ENCODE measurements at regions not wholly inside any gene's neighbourhood (a gene's known extent, or its start where the extent isn't known, plus 50 kb on each side); places are given as distances from the start of the nearest gene placed in this dataset.

DNA sequence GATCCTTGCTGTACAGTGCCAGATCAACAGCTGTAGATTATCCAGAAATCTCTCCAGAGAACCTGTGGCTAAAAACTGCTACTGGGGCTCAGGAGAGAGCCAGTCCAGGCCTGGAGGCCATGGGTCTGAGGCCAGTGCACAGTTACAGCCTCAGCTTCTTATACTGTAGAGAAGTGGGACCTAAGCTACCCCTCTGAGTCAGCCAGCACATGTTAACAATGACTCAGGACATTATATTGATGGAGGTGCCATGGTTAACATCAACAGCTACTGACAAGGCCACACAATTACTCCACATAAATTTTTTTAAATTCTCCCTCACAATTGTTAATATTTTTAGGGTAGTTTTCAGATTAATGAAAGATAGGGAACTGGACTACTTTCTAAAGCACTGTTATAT lies 138.5 kb downstream of the RBM26 start:
- ATAC-seq = no peak
- DNase-seq = no peak

DNA sequence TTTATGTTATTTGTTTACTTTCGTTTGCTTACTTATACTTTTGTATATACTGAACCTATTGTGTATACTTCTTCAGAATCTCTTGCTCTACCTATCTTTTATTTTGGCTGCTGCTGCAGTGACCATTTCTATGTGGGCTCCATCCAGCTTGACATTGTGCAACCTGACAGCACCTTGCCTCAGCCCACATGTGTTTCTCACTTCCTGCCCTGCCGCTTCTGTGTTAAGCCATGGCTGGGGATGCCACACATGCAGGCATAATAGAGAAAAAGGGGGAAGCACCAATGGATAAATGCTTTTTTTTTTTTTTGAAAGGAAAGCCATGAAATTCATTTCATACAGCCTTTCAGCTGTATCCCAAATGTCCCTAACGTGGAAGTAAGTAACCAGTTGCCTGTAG lies 147.6 kb downstream of the RBM26 start:
- ATAC-seq (no peak), DNase-seq (no peak)

DNA sequence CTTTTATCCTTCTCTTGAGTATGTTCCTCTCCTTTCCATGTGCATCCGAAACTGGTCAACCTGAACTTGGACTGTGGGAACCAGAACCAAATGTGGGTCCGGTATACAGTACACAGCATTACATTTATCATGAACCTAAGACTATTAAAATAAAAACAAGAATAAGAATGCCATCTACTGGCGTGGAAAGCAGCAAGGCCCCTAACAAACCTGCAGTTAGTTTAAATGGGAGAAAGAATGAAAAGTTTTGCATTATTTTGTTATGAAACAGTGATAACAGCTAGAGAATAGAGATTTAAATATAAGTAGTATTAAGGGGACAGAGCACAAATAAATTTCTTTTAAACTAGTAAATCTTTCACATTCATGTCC lies 159.5 kb downstream of the RBM26 start:
- ATAC-seq (no peak), DNase-seq (no peak)

DNA sequence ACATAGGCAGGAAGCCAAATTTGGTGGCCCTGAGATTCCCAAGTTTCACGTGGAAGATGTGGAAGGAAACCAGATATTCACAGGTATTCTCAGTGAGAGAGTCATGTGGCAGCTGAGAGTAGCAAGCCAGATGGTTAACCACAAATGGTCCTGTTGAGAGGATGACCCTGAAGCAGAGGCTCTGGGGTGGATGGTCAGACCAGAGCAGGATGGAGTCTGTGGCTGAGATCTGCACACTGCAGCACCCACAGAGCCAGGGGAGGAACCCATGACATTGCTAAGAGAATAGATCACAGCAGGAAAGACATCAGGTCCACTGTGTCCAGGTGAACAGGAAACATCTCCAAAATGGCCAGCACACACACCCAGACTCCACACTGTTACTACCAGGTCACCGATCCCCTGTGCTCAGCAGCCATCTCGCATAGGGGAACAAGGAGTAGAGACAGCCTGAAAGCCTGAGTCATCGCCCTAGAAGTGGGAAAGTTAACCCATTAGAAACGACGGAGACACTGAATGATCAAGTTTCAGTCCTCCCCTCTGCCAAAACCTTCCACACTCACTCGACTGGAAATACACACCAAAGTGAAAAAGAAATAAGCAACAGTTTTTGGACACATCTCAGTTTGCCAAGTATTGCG lies 160.0 kb downstream of the RBM26 start:
- DNase-seq (no peak), ATAC-seq (no peak)

DNA sequence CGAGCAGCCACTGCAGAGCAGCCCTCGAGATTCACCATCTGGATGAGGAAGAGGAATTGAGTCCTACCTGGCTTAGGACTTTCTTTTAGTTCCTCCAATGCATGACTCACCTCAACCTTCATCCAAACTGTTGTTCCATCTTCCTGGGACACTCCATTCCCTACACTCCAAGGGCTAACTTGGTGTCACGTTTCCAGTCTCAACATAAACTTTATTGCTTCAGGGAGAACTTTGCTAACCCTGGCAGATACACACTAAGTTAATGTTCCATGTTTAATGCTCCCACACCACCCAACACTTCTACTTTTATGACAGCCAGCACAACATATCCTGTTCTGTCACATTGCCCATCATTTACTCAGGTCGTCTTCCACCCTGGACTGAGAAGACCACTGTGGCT lies 164.4 kb downstream of the RBM26 start:
- DNase-seq = no peak
- ATAC-seq = no peak

DNA sequence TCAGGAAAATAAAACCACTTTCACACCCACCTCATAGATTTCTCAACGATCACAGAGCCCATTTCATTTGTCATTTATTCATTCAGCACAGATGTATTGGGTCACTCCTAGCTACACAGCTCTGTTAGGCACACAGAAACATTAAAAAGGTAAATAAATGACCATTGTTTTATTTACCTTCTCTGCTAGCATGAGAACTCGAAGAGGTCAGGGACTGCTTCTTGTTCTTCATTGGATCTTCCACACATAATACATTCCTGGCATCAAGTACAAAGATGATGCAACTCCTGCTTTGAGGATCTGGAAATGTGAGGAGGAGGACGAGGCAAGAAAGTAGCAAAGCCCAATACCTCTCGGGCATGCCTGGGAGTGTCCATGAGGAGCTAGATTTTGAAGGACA lies 168.1 kb downstream of the RBM26 start:
- no peak for ATAC-seq
- DNase-seq = no peak

DNA sequence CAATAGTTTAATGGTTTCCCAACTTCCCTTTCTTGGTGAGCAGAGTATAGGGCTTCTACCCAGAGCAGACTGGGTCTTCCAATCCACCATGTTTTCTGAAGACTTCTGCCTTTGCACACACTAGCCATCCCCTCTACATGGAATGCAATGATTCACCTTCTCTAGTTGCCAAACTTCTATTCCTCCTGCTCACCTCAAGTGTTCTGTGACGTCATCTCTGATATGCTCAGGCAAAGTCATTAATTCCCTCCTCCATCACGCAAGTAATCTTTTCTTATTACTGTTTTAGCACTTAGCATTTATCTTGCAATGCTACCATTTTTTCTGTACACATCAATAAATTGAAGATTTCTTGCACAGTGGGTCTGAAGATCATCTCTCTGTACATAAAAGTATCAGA lies 174.2 kb downstream of the RBM26 start:
- no peak for DNase-seq
- ATAC-seq = no peak

DNA sequence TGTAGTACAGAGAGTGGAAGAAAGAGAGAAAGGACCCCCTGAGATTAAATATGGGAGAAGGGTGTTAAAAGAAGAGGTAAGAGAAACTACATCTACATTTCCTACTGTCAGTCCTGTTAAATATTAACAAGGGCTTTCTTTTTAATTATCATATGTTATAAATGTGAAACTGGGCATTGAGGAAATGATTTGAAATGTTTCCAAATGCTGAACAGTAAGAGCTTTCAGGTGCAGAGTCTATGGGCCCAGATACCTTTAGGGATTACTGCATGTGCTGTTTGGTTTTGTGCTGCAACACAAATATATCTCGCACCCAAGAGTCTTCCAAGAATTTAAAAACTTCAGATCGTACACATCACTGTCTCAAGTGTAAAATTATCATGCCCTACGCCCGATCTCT lies 176.3 kb downstream of the RBM26 start:
- no peak for DNase-seq
- ATAC-seq = no peak

DNA sequence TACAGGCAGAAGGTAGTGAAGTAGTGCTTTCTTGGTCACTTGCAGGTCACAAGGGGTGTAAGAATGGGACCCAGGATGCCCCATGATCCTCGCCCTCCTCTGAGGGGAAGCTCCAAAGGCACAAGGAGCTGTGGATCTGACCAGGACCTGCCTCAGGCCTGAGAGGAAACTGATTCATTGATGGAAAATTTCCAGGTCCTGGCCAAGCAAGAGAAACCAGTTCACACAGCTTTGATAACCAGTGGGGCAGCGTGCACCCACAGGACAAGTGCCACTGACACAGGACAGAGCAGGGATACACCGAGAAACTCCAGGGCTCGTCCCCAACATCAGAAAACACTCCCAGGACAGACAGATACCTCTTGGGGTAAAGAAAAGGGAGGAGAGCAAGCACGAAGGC lies 177.1 kb downstream of the RBM26 start:
- DNase-seq (no peak), ATAC-seq (no peak)

DNA sequence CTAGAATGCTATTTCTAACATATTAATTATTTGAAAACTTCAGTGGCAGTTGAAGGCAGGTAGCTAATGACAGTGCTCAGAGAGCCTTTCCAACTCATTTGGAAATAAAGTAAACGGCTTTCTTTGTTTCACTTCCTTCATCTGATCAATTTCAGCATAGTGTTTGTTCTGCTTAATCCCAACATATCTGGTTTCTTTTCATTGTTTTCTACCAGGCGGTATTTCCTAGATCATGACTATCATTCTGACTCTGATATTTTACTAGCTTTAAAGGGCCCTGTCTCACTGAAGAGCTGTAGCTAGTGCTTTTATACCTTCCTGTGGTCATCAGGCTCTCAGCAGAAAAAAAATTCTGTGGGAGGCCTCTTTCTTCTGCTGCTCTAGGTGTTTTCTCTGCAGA lies 178.6 kb downstream of the RBM26 start:
- ATAC-seq = no peak
- DNase-seq = no peak

DNA sequence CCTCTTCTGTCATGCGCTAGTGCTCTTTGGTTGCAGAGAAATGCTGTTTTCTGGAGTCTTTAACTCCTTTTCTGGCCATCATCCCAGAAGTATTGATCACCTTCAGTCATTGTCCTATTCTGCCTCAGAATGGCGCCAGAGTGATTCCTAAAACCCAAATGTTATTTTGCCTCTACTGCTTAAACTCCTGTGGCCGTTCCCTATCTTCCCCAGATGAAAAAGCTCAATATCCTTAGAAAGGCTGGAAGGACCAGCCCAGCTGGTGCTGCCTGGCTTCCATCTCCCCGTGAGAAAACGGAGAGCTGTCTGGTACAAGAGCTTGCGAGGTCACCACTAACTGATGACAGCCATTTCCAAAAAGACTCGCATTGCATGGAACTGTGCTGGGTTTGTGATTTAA lies 179.1 kb downstream of the RBM26 start:
- no peak for DNase-seq
- no peak for ATAC-seq

DNA sequence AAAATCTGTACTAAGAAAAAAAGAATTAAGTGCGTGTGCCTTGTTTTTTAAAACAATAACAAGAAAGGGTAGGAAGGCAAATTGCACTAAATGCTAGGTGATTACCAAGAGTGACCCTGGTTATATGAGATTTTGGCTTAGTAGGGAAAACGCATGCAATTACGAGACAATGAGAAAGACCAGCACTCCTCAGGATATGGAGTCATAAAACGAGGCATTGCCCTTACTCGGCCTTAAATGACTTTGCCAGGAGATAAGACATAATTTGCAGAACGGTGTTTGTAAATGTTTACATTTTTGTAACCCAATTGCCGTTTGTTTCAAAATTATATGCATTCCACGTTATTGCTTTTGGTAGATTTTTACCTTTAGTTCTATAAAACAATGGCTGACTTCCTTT lies 179.8 kb downstream of the RBM26 start:
- DNase-seq (no peak), ATAC-seq (no peak)

DNA sequence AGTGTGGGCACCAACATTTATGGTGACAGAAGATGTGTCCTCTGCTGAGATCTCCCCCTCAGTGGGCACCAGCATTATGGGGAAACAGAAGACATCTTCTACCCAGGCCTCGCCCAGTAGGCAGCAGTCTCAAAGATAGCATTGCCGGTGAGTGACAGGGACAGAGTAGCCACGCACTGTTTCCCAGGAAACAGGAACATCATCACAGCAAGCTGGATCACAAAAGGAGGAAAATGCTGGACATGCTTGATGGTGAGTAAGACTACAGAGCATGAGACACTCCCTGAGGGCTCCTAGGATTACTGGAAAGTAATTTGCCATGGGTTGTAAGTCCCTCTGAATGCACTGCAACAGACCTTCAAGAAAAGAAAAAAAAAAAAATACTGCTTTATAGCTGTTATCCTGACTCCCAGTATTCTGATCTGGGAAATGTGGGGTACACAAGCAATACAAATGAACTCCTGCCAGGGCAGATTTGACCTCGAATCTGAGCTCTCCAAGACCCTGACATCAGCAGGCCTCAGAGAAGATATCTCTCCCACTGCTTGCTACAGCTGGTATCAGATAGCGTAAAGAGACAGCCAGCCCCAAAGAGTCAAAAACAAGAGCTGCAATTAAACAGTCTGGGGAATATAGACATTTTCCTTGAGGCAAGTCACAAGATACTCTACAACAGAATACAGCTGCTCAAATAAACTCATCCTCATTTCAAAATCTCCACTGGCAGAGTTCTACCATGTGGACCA lies 180.4 kb downstream of the RBM26 start:
- no peak for DNase-seq
- no peak for ATAC-seq

DNA sequence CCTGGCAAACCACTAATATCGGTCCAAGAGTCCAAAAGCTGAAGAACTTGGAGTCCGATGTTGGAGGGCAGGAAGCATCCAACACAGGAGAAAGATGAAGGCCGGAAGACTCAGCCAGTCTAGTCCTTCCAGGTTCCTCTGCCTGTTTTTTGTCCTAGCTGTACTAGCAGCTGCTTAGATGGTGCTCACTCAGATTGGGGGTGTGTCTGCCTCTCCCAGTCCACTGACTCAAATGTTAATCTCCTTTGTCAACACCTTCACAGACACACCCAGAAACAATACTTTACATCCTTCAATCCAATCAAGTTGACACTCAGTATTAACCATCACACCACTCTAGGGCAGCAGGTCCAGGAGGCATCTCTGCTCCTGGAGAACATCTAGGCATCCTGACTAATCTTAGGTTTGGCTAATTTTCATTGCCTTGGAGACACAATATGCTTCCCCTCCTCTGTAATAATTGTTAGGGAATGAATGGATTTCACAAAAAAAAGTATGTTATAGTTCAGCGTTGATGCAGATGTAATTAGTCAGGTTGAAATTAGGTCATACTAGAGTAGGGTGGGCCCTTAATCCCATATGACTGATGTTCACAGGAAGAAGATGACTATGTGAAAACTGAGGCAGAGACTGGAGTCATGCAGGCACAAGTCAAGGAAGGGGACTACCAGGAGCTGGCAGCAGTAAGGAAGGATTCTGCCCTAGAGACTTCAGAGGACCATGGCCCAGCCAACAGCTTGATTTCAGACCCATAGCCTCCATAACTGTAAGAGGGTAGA lies 183.4 kb downstream of the RBM26 start:
- no peak for ATAC-seq
- DNase-seq = no peak

DNA sequence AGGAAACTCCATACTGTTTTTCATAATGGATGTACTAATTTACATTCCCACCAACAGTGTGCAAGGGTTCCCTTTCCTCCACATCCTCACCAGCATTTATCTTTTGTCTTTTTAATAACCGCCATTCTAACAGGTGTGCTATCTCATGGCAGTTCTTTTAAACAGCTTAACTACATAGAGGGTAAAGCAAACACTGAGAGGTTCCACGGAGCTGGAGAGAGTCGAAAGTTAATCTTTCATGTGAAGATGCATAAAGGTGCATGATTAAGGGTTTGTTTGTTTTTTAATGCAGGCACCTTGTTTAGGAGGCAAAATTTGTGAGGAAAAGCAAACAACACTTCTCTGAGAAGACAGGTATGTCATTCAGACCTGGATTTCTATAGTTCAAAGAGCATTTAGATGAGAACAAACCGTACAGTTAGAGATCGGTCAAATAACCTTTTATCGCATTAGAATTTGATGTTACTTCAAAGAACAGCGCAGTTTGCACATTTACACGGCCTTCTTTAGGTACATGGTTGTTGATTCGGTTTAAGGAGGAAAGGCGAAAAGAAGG lies 193.9 kb downstream of the RBM26 start:
- ATAC-seq = no peak
- DNase-seq = no peak

DNA sequence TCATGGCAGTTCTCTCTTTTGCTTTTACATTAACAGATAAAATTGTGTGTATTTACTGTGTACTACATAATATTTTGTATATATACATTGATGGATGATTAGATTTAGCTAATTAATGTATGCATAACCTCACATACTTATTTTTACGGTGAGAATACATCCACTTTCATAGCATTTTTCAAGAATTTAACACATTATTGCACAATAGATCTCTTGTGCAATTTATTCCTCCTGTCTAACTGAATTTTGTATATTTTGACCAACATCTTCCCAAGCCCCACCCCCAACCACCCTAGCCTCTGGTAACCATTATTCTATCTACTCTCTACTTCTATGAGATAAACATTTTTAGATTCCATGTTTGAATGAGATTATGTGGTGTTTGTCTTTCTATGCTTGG lies 194.7 kb downstream of the RBM26 start:
- DNase-seq (no peak), ATAC-seq (no peak)

DNA sequence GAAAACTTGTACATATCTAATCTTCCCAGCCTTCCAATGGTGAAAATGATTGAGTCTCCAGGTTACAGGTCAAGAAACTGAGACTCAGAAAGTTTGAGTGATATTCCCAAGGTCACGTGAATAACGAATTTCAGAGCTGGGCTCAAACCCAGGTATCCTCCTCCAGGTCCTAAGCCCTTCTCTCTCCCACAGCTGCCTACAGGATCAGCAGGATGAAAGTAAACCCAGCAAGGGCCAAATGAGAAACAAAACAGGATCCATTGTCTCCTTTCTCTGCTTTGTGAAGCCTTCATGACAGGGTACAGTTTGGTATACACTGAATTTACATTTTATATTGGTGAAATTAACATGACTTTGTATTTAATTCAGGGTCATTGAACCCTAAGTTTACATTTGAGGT lies 208.1 kb downstream of the RBM26 start:
- no peak for ATAC-seq
- no peak for DNase-seq

DNA sequence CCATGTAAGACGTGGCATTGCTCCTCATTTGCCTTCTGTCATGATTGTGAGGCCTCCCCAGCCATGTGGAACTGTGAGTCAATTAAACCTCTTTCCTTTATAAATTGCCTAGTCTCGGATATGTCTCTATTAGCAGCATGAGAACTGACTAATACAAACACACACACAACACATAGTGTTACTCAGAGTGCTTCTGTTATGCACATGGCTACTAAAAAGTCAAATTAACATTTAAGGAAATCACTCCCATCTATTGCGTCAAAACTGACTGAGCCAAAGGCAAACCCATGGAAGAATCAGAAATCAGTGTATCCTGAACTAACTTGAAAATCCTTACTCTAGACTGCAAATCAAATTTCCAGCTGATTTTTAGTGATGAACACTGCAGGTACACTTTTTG lies 209.2 kb downstream of the RBM26 start:
- ATAC-seq = no peak
- no peak for DNase-seq

DNA sequence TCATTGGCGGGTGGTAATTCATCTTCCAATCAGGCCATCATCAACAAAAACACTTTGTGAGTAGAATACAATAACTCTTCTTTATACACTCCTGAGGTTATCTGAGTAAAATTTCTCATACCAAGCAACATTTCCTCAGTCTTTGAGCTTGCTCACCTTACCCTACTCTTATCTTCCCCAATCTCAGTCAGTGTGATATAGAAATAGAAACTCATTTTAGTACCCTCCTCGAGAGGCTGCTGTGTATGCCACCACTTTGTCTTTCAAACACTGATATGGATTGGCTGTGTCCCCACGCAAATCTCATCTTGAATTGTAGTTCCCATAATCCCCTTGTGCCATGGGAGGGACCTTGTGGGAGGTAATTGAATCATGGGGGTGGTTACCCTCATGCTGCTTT lies 209.7 kb downstream of the RBM26 start:
- DNase-seq (no peak), ATAC-seq (peak; percentile 53)

DNA sequence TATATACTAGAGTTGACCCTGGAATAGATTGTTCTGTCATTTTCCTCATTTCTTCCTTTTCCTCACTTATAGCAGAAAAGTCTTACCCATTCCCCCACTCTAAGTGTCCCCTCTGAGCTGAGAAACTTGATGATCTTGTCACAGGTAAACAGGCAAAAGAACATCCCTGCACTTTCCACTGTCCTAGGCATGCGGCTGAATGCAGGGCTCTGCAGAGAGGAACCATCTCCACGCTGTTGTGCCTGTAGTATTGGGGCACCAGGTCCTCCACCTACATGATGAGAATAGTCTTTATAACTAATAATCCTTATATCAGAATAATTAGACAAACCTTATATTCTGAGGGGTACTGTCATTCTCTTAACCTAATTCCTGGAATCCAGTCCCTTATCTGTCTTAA lies 211.3 kb downstream of the RBM26 start:
- DNase-seq (no peak), ATAC-seq (no peak)

DNA sequence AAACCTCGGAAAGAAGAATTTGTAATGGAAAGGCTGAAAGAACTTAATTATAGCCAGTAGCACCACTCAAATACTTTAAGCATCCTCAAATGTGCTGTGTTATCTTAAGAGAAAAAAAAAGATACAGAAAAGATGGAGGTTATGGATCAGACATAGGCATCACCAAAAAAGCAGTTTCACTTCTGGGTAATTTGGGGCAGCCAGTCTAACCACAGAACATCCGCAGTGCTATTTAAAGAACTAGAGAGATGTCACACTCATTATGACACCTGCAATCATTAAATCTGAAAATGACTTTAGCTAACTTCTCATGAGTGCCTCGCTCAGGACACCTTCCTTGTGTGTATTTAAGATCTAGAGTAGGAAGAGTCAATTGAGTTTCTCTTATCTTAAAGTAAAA lies 211.8 kb downstream of the RBM26 start:
- peak; percentile 30 for DNase-seq

DNA sequence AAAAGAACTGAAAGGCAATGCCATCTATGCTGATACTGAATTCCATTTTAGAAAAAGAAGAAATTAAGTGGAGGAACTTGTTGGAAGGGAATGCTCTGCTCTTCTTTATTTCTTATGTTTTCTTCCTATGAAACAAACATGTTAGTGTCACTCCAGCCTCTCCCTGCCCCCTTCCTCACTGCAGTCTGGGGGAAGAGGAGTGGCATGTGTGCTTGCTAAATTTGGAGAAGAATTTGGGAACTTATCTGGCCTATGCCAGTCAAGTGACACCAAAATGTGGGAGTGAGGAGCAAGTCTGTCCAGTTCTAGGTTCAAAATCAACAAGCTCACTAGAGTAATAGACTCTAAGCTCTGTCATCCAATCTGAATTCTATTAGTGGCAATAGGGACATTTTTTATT lies 214.6 kb downstream of the RBM26 start:
- no peak for ATAC-seq

More for the DNA sequence above, 211.8 kb downstream of the RBM26 start:
- ATAC-seq = peak; percentile 95

DNA sequence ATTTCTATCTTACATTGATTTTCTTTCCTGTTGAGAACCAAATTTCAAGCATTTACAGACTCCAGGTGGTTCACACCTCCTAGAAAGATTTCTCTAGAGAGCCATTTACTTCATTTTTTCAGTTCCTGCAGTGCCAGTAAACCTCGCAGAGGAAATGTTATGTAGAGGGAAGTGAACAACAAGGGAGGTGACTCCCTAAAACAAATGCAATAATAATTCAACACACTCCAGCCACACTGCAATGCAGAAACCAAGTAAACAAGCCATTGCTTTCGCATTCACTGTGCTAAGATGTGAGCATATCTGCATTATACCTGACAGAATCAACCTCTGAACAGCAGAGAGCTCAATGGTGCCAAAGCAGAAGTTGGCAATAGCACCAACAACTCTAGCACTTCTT lies 215.1 kb downstream of the RBM26 start:
- DNase-seq = no peak
- no peak for ATAC-seq

More for the DNA sequence above, 214.6 kb downstream of the RBM26 start:
- DNase-seq = no peak

All from stimulated activated naive CD8-positive, alpha-beta T cell treated with anti-CD3 and anti-CD28 coated beads, Interleukin-15, Interleukin-2, amounts not matched to agents 100 U/mL and 50 U/mL, for 24 hours (primary cell).